ENCODE measurements at regions not wholly inside any gene's neighbourhood (a gene's known extent, or its start where the extent isn't known, plus 50 kb on each side); places are given as distances from the start of the nearest gene placed in this dataset.

DNA sequence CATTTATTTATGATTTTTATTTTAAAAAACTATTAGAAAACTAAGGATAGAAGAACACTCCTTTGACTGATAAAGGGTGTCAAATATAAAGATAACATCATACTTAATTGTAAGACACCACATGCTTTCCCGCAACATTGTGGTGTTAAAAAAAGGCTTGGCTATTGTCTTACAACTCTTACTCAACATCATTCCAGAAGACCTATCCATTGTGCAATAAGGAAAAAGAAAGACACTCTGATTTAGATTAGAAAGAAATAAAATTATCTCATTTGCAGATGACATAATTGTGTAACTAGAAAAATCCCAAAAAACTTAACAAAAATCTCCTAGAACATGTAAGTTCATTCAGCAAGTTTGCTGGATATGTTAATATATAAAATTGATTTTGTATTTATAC, 296.7 kb upstream of the GNAI1 start:
- DNase-seq (ENCODE audit: extremely low spot score), result no peak
- CTCF ChIA-PET, result interaction anchor here (1.6 kb wide), 1 partner anchor 64 kb away, joined by 4 read pairs; no protein-coding TSS in a partner anchor
- POLR2A ChIA-PET, result no interaction called here
- TF ChIP-seq, protein P1, sequence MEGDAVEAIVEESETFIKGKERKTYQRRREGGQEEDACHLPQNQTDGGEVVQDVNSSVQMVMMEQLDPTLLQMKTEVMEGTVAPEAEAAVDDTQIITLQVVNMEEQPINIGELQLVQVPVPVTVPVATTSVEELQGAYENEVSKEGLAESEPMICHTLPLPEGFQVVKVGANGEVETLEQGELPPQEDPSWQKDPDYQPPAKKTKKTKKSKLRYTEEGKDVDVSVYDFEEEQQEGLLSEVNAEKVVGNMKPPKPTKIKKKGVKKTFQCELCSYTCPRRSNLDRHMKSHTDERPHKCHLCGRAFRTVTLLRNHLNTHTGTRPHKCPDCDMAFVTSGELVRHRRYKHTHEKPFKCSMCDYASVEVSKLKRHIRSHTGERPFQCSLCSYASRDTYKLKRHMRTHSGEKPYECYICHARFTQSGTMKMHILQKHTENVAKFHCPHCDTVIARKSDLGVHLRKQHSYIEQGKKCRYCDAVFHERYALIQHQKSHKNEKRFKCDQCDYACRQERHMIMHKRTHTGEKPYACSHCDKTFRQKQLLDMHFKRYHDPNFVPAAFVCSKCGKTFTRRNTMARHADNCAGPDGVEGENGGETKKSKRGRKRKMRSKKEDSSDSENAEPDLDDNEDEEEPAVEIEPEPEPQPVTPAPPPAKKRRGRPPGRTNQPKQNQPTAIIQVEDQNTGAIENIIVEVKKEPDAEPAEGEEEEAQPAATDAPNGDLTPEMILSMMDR (IDR thresholded peaks at IDR 0.05; ENCODE audit: control extremely low read depth, extremely low read depth, low read depth, missing control alignments), result no peak

DNA sequence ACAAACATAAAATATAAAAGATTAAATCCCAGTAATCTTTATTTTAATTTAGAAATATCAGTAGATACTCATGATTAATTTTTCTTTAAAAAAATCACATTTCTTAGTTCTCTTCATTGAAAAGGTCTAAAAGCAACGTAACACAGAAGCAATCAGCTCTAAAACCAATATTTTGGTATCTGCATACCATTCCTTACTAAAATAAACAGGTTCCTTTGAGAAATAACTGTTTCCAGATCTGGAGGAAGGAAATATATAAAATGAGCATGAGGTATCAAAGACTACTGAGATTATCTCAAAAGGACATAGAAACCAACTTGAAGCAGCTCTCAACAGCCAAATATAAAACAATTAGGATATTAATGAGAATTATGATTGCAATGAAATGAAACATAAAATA, 301.0 kb upstream of the GNAI1 start:
- DNase-seq (ENCODE audit: extremely low spot score), result no peak
- ChIA-PET POLR2A (no interaction called here), CTCF (interaction anchor here (0.9 kb wide), 1 partner anchor 19 kb away, joined by 3 read pairs; no protein-coding TSS in a partner anchor)
- TF ChIP-seq, protein P1 (IDR thresholded peaks at IDR 0.05; ENCODE audit: control extremely low read depth, extremely low read depth, low read depth, missing control alignments), result no peak

DNA sequence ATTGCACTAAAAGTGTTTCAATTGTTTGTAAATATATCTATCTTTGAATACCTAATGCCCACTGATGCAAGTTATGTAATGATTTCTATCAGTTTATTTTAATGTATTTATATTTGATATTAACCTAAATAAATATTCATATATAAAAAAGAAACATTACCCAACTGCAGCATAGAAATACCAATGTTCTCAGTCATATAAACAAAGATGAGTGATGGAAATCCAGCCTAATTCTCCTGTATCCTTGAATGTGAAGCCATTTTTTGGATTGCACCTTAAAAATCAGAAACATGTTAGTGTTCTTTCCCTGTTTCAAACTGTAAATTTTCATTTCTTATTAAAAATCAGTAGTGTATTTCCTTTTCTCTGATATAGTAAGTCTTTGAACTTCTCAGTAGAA, 305.8 kb upstream of the GNAI1 start:
- TF ChIP-seq, protein P1 (IDR thresholded peaks at IDR 0.05; ENCODE audit: control extremely low read depth, extremely low read depth, low read depth, missing control alignments), result no peak
- DNase-seq (ENCODE audit: extremely low spot score), result no peak
- ChIA-PET CTCF (no interaction called here), POLR2A (no interaction called here)

DNA sequence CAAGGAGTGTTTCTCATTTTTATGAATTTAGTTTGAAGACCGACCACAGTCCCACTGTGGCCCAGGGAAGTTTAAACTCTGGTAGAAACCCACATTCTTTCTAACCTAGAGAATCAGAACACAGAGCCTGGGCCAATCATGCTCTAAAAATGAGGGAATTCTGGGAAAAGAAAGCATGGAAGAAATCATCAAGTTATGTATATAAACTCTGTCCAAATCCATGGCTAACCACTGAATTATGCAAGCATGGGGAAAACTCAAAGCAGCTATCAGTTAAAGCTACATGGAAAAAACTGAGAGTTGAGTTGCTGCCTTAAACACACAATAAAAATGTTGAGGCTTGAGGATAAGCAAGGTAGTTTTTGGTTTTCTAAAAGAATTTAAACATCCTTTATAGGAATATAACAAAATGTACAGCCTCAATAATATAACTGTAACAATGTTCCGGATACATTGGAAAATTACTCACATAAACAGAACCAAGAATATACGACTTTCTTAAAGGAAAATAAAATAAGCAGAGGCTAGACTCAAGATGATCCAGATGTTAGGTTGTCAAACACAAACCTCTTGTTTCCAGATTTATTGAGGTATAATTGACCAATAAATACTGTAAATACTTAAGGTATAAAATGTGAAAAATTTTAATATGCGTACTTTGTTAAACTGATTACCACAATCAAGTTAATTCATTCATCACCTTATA, 311.2 kb upstream of the GNAI1 start:
- TF ChIP-seq, protein P1 (IDR thresholded peaks at IDR 0.05; ENCODE audit: control extremely low read depth, extremely low read depth, low read depth, missing control alignments), result no peak
- POLR2A ChIA-PET, result no interaction called here
- CTCF ChIA-PET, result no interaction called here
- no peak for DNase-seq (ENCODE audit: extremely low spot score)

DNA sequence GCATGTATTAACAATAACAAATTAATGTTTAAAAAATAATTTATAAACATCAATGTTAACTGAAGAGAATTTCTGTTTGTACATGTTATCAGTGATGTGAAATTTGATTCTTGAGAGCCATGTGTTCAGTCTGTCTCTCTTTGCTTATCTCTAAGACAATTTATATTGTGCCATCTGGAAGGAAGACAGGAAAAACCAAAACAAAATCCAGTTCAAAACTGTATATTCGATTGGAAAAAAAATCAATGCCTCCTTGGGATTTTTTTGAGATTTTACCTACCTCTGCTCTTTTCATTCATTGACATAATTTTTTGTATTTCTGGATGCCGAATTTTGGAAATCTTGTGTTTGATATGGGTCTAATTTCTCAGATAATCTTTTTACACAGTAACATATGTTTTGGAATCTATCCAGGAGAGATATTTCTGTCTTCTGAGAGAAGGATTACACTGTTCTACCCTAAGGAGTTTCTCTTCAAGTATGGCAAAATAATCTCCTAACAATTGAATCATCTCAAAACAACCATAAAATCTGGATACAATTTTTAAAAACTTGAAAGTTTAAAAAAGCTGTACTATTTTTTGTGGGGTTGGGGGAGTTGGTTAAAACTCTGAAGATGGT, 311.9 kb upstream of the GNAI1 start:
- ChIA-PET POLR2A (no interaction called here), CTCF (no interaction called here)
- TF ChIP-seq, protein P1 (IDR thresholded peaks at IDR 0.05; ENCODE audit: control extremely low read depth, extremely low read depth, low read depth, missing control alignments), result no peak
- DNase-seq (ENCODE audit: extremely low spot score), result no peak

DNA sequence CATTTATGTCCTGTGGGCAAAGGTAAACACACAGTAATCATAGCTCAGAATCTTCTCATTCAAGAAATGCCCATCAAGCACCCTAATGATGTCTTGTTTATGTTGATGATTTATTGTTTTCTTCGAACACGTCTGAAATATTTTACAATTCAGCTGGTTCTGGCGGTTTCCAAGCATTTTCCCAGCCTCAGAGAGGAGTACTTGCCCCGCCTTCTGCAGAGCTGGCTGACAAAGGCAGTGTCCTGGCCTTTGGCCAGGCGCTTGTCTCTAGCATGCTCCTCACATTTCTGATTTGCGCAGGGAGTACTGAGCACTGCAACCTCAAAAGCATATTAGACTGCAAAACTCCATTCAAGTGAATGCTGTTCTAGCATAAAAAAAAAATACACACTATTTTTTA, 314.2 kb upstream of the GNAI1 start:
- TF ChIP-seq, protein P1 (IDR thresholded peaks at IDR 0.05; ENCODE audit: control extremely low read depth, extremely low read depth, low read depth, missing control alignments), result no peak
- DNase-seq (ENCODE audit: extremely low spot score), result no peak
- ChIA-PET POLR2A (no interaction called here), CTCF (interaction anchor here (1.5 kb wide), 1 partner anchor 9 kb away, joined by 4 read pairs; no protein-coding TSS in a partner anchor)
